ENCODE measurements at regions not wholly inside any gene's neighbourhood (a gene's known extent, or its start where the extent isn't known, plus 50 kb on each side); places are given as distances from the start of the nearest gene placed in this dataset.
A peak's percentile ranks its signal among the peaks of the same experiment; 100 is the strongest.

DNA sequence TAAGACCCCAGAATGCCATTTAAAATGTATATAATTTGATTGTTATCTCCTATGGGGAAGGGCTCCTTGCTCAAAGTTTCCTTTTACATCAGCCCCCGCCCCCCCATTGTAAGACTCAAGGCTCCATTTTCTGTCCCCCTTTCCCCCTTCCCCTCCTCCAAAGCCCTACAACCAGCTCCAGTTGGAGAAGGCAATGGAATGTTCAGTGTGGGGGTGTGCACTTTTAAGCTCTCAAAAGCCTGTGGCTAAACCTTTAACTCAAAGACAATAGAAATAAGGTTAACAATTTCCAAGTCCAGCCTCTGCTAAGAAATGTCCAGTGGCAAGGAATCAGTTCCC is 114.7 kb downstream of the NOG start:
- TF ChIP-seq ZFX (IDR thresholded peaks at IDR 0.05; ENCODE audit: borderline replicate concordance) = no peak
- TF ChIP-seq, protein P1, sequence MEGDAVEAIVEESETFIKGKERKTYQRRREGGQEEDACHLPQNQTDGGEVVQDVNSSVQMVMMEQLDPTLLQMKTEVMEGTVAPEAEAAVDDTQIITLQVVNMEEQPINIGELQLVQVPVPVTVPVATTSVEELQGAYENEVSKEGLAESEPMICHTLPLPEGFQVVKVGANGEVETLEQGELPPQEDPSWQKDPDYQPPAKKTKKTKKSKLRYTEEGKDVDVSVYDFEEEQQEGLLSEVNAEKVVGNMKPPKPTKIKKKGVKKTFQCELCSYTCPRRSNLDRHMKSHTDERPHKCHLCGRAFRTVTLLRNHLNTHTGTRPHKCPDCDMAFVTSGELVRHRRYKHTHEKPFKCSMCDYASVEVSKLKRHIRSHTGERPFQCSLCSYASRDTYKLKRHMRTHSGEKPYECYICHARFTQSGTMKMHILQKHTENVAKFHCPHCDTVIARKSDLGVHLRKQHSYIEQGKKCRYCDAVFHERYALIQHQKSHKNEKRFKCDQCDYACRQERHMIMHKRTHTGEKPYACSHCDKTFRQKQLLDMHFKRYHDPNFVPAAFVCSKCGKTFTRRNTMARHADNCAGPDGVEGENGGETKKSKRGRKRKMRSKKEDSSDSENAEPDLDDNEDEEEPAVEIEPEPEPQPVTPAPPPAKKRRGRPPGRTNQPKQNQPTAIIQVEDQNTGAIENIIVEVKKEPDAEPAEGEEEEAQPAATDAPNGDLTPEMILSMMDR (IDR thresholded peaks at IDR 0.05) = no peak
- H3K27ac ChIP-seq = no peak overlapping the region

DNA sequence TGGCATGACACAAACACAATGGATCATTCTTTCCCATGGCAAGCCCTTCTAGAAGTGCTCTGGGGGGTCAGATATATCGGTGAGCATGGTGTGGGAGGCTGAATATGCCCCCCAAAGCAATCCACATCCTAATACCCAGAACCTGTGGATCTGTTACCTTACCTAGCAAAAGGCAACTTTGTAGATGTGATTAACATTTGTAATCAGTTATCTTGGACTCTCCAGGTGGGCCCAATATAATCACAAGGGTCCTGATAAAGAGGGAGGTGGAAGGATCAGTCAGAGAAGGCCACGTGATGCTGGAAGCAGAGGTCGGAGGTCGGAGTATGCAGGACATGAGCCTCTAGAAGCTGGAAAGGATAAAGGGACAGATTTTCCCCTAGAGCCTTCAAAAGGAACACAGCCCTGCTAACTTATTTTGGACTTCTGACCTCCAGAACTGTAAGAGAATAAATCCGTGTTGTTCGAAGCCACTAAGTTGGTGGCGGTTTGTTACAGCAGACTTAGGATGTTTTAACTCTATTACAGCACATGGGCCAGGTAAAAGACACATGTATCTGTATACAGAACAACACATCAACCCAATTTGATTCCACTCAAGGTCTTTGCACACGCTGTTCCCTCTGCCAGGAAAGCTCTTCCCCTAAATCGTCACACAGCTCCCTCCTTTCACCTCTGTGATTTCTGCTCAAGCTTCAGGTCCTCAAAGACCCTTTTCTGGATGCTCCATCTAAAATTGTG is 115.3 kb downstream of the NOG start:
- no peak overlapping the region for H3K27ac ChIP-seq
- TF ChIP-seq ZFX (IDR thresholded peaks at IDR 0.05; ENCODE audit: borderline replicate concordance) = no peak
- TF ChIP-seq, protein P1 (IDR thresholded peaks at IDR 0.05) = no peak

DNA sequence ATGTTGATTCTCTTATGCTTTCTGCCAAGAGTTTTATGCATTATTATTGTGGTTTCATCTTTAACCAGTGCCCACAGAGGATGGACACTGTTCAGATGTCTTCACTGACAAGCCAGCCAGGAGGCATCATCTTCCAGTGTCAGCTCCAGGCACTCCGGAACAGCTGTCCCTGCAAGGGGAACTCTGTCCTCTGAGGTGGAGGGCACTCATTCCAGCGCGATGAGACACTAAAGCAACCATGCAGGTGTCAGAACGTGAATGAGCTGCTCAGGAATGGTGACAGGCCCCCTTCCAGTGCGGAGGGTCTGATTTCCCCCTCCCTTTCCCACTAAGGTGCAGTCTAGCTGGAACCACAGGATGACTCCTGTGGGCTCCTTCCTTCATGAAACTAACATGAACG is 117.5 kb downstream of the NOG start:
- no peak overlapping the region for H3K27ac ChIP-seq
- TF ChIP-seq ZFX (IDR thresholded peaks at IDR 0.05; ENCODE audit: borderline replicate concordance) = no peak
- TF ChIP-seq, protein P1 (IDR thresholded peaks at IDR 0.05) = no peak

DNA sequence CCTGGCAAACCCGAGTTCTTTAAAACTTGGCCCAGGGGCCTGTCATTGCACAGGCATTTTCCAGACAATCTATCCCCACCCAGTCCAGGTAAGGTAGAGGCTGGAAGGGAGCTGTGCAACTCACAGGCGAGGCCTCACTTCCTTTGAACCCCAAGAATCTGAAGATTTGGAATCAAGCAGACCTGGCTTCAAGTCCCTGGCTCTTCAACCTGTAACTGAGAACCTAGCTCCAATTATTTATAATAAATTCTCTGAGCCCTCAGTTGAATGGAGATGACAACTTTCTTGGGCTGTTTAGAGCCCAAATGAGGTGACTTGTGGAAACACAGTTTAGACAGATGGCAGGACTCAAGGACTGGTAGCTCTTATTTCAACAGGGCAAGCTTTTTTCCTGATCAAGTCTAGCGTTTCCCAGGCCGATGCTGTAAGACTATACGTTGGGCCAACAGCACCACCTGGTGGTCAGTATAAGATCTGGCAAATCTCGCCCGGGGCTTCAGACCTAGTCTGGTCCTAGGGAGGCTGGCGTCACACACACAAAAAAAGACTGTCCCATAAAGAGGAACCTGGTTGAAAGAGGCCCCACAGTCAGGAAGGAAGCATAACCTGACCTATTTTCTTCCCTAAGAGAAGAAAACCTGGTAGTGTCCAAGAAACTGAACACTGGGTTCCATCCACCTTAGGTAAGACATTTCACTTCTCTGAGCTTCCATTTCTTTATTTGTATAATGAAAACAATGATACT is 117.9 kb downstream of the C17orf67 start:
- H3K27ac ChIP-seq = no peak overlapping the region

DNA sequence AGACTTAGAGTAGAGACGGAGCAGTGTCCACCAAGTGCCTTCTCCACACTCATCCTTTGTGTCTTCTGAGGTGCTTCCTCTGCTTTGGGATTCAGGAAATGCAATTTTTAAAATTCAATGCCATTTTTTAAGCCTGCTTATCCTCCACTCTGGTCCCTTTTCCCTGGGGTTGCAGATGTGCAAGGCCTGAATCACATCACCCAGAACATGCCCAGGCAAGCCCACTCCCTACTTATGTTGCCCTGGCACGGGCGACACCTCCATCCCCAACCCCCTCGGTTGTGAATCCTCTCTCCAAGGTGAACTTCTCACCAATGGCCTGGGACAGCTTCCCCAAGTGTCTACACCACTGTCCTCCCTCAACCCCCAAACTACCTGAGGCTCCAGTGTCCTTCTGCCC is 116.2 kb downstream of the C17orf67 start:
- H3K27ac ChIP-seq = no peak overlapping the region

More for the DNA sequence above, 117.9 kb downstream of the C17orf67 start:
- TF ChIP-seq, protein P1 (IDR thresholded peaks at IDR 0.05) = peak; percentile 87
- TF ChIP-seq ZFX (IDR thresholded peaks at IDR 0.05; ENCODE audit: borderline replicate concordance) = no peak

DNA sequence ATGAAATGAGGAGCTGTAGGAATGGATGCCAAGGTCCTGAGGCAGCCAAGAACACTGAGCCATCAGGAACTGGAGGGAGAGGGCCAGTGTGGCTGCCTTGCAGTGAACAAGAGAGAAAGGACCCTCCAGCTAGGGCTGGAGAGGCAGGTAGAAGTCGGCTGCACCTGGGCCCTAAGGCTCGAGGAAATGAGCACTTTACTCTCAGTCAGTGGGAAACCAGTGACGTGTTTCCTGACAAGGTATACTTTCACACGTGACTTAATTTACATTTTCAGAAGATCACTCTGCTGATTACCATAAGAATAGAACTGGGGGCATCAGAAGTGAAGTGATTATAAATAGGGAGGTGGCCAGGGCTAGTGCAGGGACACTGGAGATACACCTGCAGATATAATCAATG is 115.2 kb downstream of the C17orf67 start:
- no peak for TF ChIP-seq ZFX (IDR thresholded peaks at IDR 0.05; ENCODE audit: borderline replicate concordance)
- TF ChIP-seq, protein P1 (IDR thresholded peaks at IDR 0.05) = no peak
- H3K27ac ChIP-seq = no peak overlapping the region

More for the DNA sequence above, 116.2 kb downstream of the C17orf67 start:
- TF ChIP-seq, protein P1 (IDR thresholded peaks at IDR 0.05) = no peak
- no peak for TF ChIP-seq ZFX (IDR thresholded peaks at IDR 0.05; ENCODE audit: borderline replicate concordance)

DNA sequence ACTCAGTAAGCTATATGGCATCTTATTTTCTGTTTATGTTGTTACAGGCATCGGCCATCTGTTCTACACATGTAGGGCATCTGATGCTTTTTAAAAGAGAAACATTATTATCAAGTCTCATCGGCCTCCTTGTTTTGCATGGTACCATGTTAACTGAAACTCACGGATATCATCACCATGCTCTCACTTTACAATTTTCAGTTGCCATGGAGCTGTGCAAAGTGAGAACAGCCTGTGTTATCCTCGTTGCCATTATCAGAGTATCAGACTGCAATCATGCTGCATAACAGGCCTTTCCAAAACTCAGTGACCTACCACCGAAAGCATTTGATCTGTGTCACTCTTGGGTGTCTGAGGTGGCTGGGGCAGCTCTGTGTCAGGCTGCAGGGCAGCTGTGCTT is 110.3 kb downstream of the C17orf67 start:
- no peak overlapping the region for H3K27ac ChIP-seq
- no peak for TF ChIP-seq ZFX (IDR thresholded peaks at IDR 0.05; ENCODE audit: borderline replicate concordance)
- TF ChIP-seq, protein P1 (IDR thresholded peaks at IDR 0.05) = no peak

Measured in 22Rv1 (cell line).